ENCODE measurements at regions not wholly inside any gene's neighbourhood (a gene's known extent, or its start where the extent isn't known, plus 50 kb on each side); places are given as distances from the start of the nearest gene placed in this dataset.

- Histone ChIP-seq H3K27me3 (no peaks in the 10 kb centered on the region), H3K27ac (no peak overlapping the region), H3K36me3 (no peaks in the 10 kb centered on the region), H3K4me1 (ENCODE audit: insufficient read depth) (no peaks in the 10 kb centered on the region), H3K4me3 (no peak overlapping the region), H3K9me3 (no peaks in the 10 kb centered on the region)
- DNase-seq, result no peak
- TF ChIP-seq EP300 (IDR thresholded peaks at IDR 0.05) (no peak), CTCF (IDR thresholded peaks at IDR 0.05) (no peak), POLR2A (IDR thresholded peaks at IDR 0.05) (no peak)
- intact Hi-C loops (cut with DNase I), result no loop called here
- WGBS, 3 donors, result 54 to 65% (median 62%) methylated on average over 2 of the region's 2 CpGs
Observed at GRCh38 chr4:162498168-162498567, 334.4 kb upstream of the FSTL5 start.

- H3K27me3 ChIP-seq, result no peaks in the 10 kb centered on the region
- H3K4me3 ChIP-seq, result no peak overlapping the region
- no peaks in the 10 kb centered on the region for H3K4me1 ChIP-seq (ENCODE audit: insufficient read depth)
- no peak overlapping the region for H3K27ac ChIP-seq
- TF ChIP-seq POLR2A (IDR thresholded peaks at IDR 0.05) (no peak), CTCF (IDR thresholded peaks at IDR 0.05) (peak; percentile 34 to 72 (median 40))
- 1 to 2% (median 1%) methylated on average over 5 of the region's 5 CpGs for WGBS, 3 donors
- intact Hi-C loops (cut with DNase I), result no loop called here
- no peaks in the 10 kb centered on the region for H3K36me3 ChIP-seq
- no peak for DNase-seq
- H3K9me3 ChIP-seq, result no peaks in the 10 kb centered on the region
Observed at GRCh38 chr4:162497564-162498167, 333.9 kb upstream of the FSTL5 start.

GRCh38 chr4:162494935-162495334 lies 331.1 kb upstream of the FSTL5 start:
- Histone ChIP-seq H3K36me3 (no peaks in the 10 kb centered on the region), H3K27me3 (no peaks in the 10 kb centered on the region), H3K4me1 (ENCODE audit: insufficient read depth) (no peaks in the 10 kb centered on the region), H3K9me3 (no peaks in the 10 kb centered on the region), H3K27ac (no peak overlapping the region), H3K4me3 (no peak overlapping the region)
- 45 to 51% (median 50%) methylated on average over 2 of the region's 2 CpGs for WGBS, 3 donors
- intact Hi-C loops (cut with DNase I), result no loop called here
- TF ChIP-seq POLR2A (IDR thresholded peaks at IDR 0.05) (no peak), EP300 (IDR thresholded peaks at IDR 0.05) (no peak), CTCF (IDR thresholded peaks at IDR 0.05) (no peak)
- no peak for DNase-seq

GRCh38 chr4:162485486-162485885 lies 321.7 kb upstream of the FSTL5 start:
- no peaks in the 10 kb centered on the region for H3K9me3 ChIP-seq
- no peak for DNase-seq
- no peak overlapping the region for H3K27ac ChIP-seq
- no peaks in the 10 kb centered on the region for H3K27me3 ChIP-seq
- no peak for TF ChIP-seq CTCF (IDR thresholded peaks at IDR 0.05)
- no peak for TF ChIP-seq POLR2A (IDR thresholded peaks at IDR 0.05)
- no peak for TF ChIP-seq EP300 (IDR thresholded peaks at IDR 0.05)
- H3K36me3 ChIP-seq, result no peaks in the 10 kb centered on the region
- no peak overlapping the region for H3K4me3 ChIP-seq
- H3K4me1 ChIP-seq (ENCODE audit: insufficient read depth), result no peaks in the 10 kb centered on the region
- 83 to 92% (median 91%) methylated on average over 6 of the region's 6 CpGs for WGBS, 3 donors
- intact Hi-C loops (cut with DNase I), result no loop called here
